ENCODE measurements at regions not wholly inside any gene's neighbourhood (a gene's known extent, or its start where the extent isn't known, plus 50 kb on each side); places are given as distances from the start of the nearest gene placed in this dataset.

DNA sequence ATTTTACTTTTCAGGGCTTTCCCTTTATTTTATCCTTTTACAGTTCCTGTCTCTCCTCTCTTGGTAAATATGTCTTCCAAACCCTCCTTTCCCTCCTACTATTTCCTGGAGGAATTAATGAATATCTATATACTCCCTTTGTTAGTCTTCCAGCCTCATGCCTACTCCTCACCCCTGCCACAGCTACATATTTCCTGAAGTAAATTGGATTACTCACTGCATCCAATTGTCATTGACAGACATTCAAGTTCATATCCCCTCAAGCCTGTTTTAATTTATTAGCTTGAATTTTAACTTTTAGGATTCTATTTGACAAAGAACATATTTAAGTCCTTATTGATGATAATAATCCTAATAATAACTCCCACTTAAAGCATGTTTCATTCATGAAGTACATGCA lies 314.5 kb downstream of the TMEM161B start:
- TF ChIP-seq REST (IDR thresholded peaks at IDR 0.05): no peak
- no peak for TF ChIP-seq CEBPB (IDR thresholded peaks at IDR 0.05)
- TF ChIP-seq, protein P1, sequence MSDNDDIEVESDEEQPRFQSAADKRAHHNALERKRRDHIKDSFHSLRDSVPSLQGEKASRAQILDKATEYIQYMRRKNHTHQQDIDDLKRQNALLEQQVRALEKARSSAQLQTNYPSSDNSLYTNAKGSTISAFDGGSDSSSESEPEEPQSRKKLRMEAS (IDR thresholded peaks at IDR 0.05): no peak
- no peak for TF ChIP-seq RAD21 (conservative IDR thresholded peaks at IDR 0.05 in 1 of 2, IDR thresholded peaks at IDR 0.05 in 1 of 2)
- TF ChIP-seq CBX8 (IDR thresholded peaks at IDR 0.05): no peak
- TF ChIP-seq JUNB (IDR thresholded peaks at IDR 0.05): no peak
- no peak for TF ChIP-seq ESRRA (IDR thresholded peaks at IDR 0.05; ENCODE audit: borderline replicate concordance, low read length)
- no peak for TF ChIP-seq EP300 (IDR thresholded peaks at IDR 0.05)
- TF ChIP-seq RNF2 (IDR thresholded peaks at IDR 0.05; ENCODE audit: borderline replicate concordance, low read depth): no peak
